Activated CD8-positive, alpha-beta memory T cell treated with anti-CD3 and anti-CD28 coated beads, Interleukin-2, amount 50 U/mL, for 1 hour (primary cell): ENCODE measurements at regions not wholly inside any gene's neighbourhood (a gene's known extent, or its start where the extent isn't known, plus 50 kb on each side); places are given as distances from the start of the nearest gene placed in this dataset.

Source experiments
- DNase-seq: peaks from one replicate; pipeline ENCODE4 v3.0.0-alpha.2; 2020; ENCODE audit errors: extremely low read depth

GRCh38 chr1:42034426-42034825, 115.7 kb upstream of the HIVEP3 start:
- no peak for DNase-seq

GRCh38 chr1:42033629-42034028, 114.9 kb upstream of the HIVEP3 start:
- no peak for DNase-seq

- no peak for DNase-seq
Observed at GRCh38 chr1:42017730-42018129, 99.0 kb upstream of the HIVEP3 start.

DNA sequence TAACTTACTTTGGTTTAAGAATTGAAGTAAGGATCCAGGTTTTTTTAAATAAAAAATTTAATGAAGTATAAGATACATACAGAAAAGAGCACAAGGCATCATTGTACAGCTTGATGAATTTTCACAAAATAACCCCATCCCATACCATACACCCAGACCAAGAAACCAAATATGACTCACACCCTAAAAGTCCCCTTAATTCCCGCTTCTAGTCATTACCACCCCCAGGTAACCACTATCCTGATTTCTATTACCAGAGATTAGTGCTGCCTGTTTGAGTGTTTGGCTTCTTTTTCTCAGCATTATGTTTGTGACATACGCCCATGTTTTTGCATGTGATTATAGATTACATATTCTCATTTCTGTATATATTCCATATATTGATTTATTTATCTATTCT, 98.5 kb upstream of the HIVEP3 start:
- DNase-seq = no peak

- no peak for DNase-seq
Observed at GRCh38 chr1:42014823-42015222, 96.1 kb upstream of the HIVEP3 start.

GRCh38 chr1:42013881-42014470, 95.3 kb upstream of the HIVEP3 start:
- no peak for DNase-seq

DNA sequence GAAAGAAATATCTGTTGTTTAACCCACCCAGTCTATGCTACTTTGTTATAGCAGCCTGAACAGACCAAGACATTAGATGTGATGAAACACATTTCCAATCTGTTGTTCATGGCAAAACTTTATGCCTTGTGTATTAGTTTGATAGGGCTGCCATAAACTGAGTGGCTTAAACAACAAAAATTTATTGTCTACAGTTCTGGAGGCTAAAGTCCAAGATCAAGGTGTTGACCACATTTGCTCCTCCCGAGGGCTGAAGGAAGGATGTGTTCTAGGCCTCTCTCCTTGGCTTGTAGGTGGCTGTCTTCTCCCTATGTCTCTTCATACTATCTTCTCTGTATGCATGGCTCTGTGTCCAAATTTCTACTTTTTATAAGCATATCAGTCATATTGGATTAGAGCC, 94.1 kb upstream of the HIVEP3 start:
- DNase-seq = no peak

DNA sequence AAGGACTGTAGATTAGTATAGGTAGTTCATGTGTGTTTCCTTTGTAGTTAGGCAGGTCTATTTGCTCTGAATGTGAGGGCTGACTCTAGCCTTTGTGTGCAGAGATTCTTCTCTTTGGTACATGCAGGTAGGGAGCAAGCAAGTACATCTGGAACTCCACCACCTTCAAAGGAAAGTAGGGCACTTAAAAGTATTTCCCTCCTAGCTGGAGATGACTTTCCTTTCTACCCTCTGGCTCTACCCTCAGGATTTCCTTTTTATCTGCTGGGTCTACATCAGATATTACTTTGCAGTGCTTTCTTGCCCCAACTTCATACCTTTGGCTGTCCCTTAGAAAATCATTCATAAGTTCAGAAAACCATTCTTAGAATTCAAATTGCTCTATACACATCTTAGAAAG, 91.7 kb upstream of the HIVEP3 start:
- no peak for DNase-seq

- no peak for DNase-seq
Observed at GRCh38 chr1:42008264-42008663, 89.5 kb upstream of the HIVEP3 start.

GRCh38 chr1:42006836-42007235, 88.1 kb upstream of the HIVEP3 start:
- no peak for DNase-seq

- no peak for DNase-seq
Observed at GRCh38 chr1:42006093-42006492, 87.4 kb upstream of the HIVEP3 start.

- DNase-seq = no peak
Observed at GRCh38 chr1:42005530-42005929, 86.8 kb upstream of the HIVEP3 start.

DNA sequence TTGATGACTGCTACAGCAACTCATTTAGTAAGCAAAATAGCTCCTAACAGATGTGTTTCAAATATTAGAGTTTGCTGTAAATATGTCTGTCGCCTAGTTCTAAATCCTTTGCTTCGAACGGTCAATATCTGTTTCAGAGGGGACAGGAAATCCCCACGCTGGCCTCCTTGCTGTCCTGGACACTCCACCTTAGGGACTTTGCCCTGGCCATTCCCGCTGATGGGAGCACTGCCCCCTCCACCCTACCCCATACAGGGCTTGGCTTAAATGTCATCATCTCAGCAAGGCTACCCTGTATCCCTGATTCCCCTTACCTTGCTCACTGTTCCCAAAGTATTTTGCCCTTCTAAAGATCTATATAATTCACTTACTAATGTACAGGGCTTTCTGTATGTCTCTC, 86.1 kb upstream of the HIVEP3 start:
- DNase-seq = no peak

DNA sequence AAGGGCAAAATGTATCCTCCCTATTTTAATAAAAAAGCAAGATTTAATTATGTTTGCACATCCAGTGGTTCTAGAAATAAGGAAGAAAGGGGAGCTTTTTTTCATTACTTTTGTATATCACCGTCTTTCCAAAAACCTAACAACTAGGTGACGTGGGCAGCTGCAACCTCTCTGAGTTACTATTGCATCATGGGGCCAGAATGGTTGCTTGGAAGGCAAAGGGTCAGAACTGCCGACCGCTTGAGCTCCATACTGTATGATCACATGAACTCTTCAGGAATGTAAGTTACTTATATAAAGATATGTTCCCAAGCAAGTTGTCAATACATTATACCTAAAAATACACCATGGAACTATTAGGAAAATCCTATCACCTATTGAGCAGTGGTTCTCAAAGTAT, 85.6 kb upstream of the HIVEP3 start:
- no peak for DNase-seq

GRCh38 chr1:42003433-42003832, 84.7 kb upstream of the HIVEP3 start:
- no peak for DNase-seq

DNA sequence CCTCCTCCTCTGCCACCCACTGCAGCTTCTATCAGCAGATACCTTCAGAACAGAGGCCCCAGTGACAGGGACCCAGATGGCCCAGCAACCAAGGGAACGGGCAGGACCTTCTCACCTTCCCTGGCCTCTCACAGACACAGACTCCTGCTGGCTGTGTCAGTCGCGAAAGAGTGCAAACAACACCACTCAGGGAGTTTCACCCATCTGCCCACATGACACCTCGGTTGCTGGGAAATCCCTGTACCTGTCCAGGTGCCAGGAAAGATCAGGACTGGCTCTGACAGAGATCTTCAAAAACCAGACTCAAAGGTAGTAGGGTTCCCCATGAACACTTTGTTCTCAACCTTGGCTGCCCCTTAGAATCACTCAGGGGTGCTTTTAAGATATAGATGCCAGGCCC, 83.5 kb upstream of the HIVEP3 start:
- no peak for DNase-seq

- DNase-seq = no peak
Observed at GRCh38 chr1:42000766-42001165, 82.0 kb upstream of the HIVEP3 start.

GRCh38 chr1:41999884-42000283, 81.2 kb upstream of the HIVEP3 start:
- DNase-seq = no peak

DNA sequence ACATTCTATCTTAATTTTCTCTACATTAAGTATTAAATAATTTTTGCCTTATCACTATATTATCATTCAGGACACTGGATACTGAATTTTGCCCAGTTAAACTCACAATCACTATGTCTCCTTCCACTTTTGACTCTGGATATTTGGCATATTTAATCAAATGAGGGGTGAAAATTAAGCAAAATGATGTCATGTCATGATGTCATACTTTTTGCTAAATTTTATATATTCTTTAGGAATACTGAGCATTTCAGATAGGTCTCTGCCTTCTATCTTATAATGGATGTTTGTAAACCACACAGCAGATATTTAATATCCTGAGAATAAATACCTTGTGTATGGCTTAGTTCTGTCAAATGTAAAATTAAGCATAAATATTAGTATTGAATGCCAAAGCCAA, 79.5 kb upstream of the HIVEP3 start:
- DNase-seq = no peak

DNA sequence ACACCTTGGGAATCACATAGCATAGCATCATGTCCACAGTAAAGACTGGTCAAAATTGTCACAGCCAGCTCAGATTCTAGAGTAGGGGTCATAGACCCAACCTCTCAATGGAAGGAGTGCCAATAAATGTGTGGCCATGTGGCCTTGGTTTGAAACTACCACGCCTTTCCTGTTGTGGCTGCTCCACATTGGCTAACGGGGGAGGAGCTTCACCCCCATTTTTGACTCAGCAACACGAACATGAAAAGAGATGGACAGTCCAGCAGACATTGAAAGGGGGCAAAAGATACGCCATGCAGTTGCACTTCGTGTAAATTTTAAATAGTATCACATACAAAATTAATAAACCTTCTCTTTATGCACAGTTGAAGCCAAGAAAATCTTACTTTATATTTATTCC, 78.4 kb upstream of the HIVEP3 start:
- DNase-seq = no peak

GRCh38 chr1:41995441-41996130, 76.9 kb upstream of the HIVEP3 start:
- no peak for DNase-seq

- DNase-seq = no peak
Observed at GRCh38 chr1:41994195-41994894, 75.6 kb upstream of the HIVEP3 start.

DNA sequence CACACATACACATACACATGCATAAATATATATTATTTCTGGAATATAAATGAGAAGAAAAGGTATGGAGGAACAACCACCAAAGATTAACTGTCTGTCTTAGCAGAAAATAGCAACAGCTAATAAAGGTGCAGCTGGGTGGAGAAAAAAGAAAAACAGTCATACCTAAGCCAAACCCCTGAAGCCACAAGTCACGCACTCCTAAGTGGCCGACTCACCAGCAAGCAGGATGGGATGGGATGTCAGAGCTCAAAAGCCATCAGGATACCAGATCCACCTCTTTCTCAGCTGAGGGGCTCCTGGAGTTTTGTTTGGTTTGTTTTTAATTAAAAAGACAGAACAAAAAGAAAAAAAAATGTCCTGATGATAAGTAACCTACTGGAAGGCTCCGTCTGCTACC, 64.7 kb upstream of the HIVEP3 start:
- no peak for DNase-seq
